ENCODE measurements at regions not wholly inside any gene's neighbourhood (a gene's known extent, or its start where the extent isn't known, plus 50 kb on each side); places are given as distances from the start of the nearest gene placed in this dataset.

DNA sequence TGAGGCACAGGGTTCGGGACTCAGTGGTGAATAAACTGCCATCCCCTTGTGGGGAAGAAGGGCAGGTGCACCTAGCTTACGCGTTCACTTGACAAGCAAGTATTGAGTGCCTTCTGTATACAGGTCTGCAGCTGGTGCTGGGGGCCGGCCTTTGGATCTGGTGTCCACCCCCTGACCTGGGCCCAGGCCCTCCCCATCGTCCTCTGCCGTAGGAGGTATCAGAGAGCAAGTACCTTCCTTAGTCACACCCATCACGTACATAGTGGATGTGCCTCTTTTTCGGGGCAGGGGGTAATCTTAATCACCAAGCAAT, 53.3 kb downstream of the SMIM38 start:
- H4K20me1 ChIP-seq (replicated peaks; ENCODE audit: insufficient read depth): no peaks in the 10 kb centered on the region
- H3K36me3 Mint-ChIP-seq (ENCODE audit: low read depth): no peaks in the 10 kb centered on the region
- peaks cover 10% of the 10 kb centered on the region for H3K4me1 Mint-ChIP-seq
- TF ChIP-seq, protein P1, sequence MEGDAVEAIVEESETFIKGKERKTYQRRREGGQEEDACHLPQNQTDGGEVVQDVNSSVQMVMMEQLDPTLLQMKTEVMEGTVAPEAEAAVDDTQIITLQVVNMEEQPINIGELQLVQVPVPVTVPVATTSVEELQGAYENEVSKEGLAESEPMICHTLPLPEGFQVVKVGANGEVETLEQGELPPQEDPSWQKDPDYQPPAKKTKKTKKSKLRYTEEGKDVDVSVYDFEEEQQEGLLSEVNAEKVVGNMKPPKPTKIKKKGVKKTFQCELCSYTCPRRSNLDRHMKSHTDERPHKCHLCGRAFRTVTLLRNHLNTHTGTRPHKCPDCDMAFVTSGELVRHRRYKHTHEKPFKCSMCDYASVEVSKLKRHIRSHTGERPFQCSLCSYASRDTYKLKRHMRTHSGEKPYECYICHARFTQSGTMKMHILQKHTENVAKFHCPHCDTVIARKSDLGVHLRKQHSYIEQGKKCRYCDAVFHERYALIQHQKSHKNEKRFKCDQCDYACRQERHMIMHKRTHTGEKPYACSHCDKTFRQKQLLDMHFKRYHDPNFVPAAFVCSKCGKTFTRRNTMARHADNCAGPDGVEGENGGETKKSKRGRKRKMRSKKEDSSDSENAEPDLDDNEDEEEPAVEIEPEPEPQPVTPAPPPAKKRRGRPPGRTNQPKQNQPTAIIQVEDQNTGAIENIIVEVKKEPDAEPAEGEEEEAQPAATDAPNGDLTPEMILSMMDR (conservative IDR thresholded peaks at IDR 0.05; ENCODE audit: low read depth in 2 of 2): 0 out of 4 replicates have a peak, but pooled peaks of 1 of the 2 experiments have one; percentile 9
- TF ChIP-seq EZH2 (IDR thresholded peaks at IDR 0.05; ENCODE audit: low read depth, unreplicated experiment) (no peak), ZNF331 (CRISPR knock-in tag; IDR thresholded peaks at IDR 0.05; ENCODE audit: low read depth) (no peak), ZNF114 (CRISPR knock-in tag; IDR thresholded peaks at IDR 0.05) (no peak), POLR2AphosphoS5 (IDR thresholded peaks at IDR 0.05; ENCODE audit: low read depth) (no peak)
- ATAC-seq (no peak), DNase-seq (ENCODE audit: low spot score) (no peak)
- H3K9me2 ChIP-seq (ENCODE audit: insufficient read depth): no peaks in the 10 kb centered on the region
- no peaks in the 10 kb centered on the region for H3K79me2 ChIP-seq (replicated peaks; ENCODE audit: insufficient read depth)
- no peaks in the 10 kb centered on the region for H3K4me1 ChIP-seq (ENCODE audit: insufficient read depth)
- no peaks in the 10 kb centered on the region for H3K36me3 ChIP-seq (ENCODE audit: insufficient read depth)
- no peak overlapping the region for H3K4me3 ChIP-seq
- H3K9me3 Mint-ChIP-seq: peaks cover 3% of the 10 kb centered on the region; the same call in 1 of the 3 replicates
- H3F3A ChIP-seq (replicated peaks; ENCODE audit: low read depth): no peaks in the 10 kb centered on the region
- peaks cover 10% of the 10 kb centered on the region for H3K27me3 Mint-ChIP-seq (ENCODE audit: insufficient read depth, low read depth, poor library complexity)
- no peaks in the 10 kb centered on the region for H3K27me3 ChIP-seq (ENCODE audit: insufficient read depth)
- H3K27ac Mint-ChIP-seq: no peak overlapping the region
- no peak overlapping the region for H3K4me2 ChIP-seq
- H2AFZ ChIP-seq: no peak overlapping the region
- H3K27ac ChIP-seq (ENCODE audit: low read depth): no peak overlapping the region
- no peak overlapping the region for H3K4me3 Mint-ChIP-seq

DNA sequence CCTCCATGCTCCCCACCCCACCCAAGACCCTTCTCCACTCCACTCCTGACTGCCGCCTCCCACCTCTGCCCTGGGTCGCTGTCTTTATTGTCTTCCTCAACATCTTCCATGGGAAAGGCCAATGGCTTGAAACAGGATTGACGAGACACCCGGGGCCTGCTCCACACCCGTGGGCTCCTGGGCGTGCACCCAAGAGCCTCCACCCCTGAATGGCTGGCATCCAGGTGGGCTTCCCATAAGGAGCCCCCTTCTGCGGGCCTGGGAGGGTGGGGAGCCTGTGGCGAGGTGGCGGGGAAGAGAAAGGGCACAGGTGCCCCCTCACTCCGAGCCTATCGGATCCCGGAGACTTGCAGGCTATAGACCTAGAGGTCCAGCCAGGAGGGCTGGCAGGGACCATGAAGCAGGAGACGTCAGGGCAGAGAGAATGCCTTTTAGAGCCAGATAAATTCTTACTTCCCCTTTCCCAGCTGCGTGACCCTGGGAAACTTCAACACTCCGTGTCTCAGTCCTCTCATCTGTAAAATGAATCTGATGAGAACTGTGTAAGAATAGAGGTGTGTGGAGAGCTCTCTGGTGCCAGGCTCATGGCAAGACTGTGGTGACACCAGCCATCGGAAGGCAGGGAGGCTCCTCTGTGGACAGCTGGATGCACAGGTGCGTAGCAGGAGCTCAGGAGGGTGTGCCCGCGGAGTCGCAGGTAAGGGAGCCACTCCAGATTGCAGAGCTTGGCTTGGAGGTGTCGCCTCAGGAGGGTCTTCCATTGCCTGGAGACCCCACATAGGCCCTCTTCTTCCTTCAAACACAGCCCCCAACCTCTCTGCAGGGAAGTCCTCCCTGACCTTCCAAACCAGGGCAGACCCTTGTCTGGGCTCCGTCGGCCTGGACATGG, 53.9 kb downstream of the SMIM38 start:
- H3K79me2 ChIP-seq (replicated peaks; ENCODE audit: insufficient read depth): no peaks in the 10 kb centered on the region
- H2AFZ ChIP-seq: no peak overlapping the region
- Mint-ChIP-seq H3K4me1 (peaks cover 10% of the 10 kb centered on the region), H3K27ac (no peak overlapping the region), H3K27me3 (ENCODE audit: insufficient read depth, low read depth, poor library complexity) (peaks cover 10% of the 10 kb centered on the region), H3K36me3 (ENCODE audit: low read depth) (no peaks in the 10 kb centered on the region), H3K9me3 (peaks cover 3% of the 10 kb centered on the region; the same call in 2 of the 3 replicates), H3K4me3 (no peak overlapping the region)
- H4K20me1 ChIP-seq (replicated peaks; ENCODE audit: insufficient read depth): no peaks in the 10 kb centered on the region
- H3K4me2 ChIP-seq: no peak overlapping the region
- H3F3A ChIP-seq (replicated peaks; ENCODE audit: low read depth): no peaks in the 10 kb centered on the region
- H3K36me3 ChIP-seq (ENCODE audit: insufficient read depth): no peaks in the 10 kb centered on the region
- TF ChIP-seq EZH2phosphoT487 (IDR thresholded peaks at IDR 0.05; ENCODE audit: unreplicated experiment) (no peak), STAT1 (IDR thresholded peaks at IDR 0.05; ENCODE audit: unreplicated experiment) (no peak), POLR2AphosphoS5 (IDR thresholded peaks at IDR 0.05; ENCODE audit: low read depth) (no peak), ZNF114 (CRISPR knock-in tag; IDR thresholded peaks at IDR 0.05) (no peak)
- H3K27ac ChIP-seq (ENCODE audit: low read depth): no peak overlapping the region
- ATAC-seq (no peak), DNase-seq (ENCODE audit: low spot score) (no peak)
- no peak overlapping the region for H3K4me3 ChIP-seq
- peaks cover 2% of the 10 kb centered on the region; the same call in 1 of the 2 replicates for H3K9me2 ChIP-seq (ENCODE audit: insufficient read depth)
- H3K4me1 ChIP-seq (ENCODE audit: insufficient read depth): no peaks in the 10 kb centered on the region
- H3K27me3 ChIP-seq (ENCODE audit: insufficient read depth): no peaks in the 10 kb centered on the region

Data from GM23338 (cell line).